Activated T-cell treated with anti-CD3 and anti-CD28 coated beads for 48 hours (primary cell): ENCODE measurements at regions not wholly inside any gene's neighbourhood (a gene's known extent, or its start where the extent isn't known, plus 50 kb on each side); places are given as distances from the start of the nearest gene placed in this dataset.

Source experiments
- DNase-seq: peaks from one replicate; pipeline ENCODE4 v3.0.0-alpha.2; 2020; ENCODE audit warnings: low read depth

GRCh38 chr1:212526111-212526491, 82.5 kb upstream of the ATF3 start:
- DNase-seq = no peak

- no peak for DNase-seq
Measured at GRCh38 chr1:212528501-212528900, 80.1 kb upstream of the ATF3 start.

GRCh38 chr1:212529211-212529741, 79.3 kb upstream of the ATF3 start:
- DNase-seq = no peak

- no peak for DNase-seq
Measured at GRCh38 chr1:212531267-212531666, 77.3 kb upstream of the ATF3 start.

- no peak for DNase-seq
Measured at GRCh38 chr1:212531796-212532195, 76.8 kb upstream of the ATF3 start.

- no peak for DNase-seq
Measured at GRCh38 chr1:212532469-212533147, 76.0 kb upstream of the ATF3 start.

- DNase-seq = no peak
Measured at GRCh38 chr1:212533148-212533517, 75.4 kb upstream of the ATF3 start.

- DNase-seq = no peak
Measured at GRCh38 chr1:212536586-212536985, 72.0 kb upstream of the ATF3 start.

GRCh38 chr1:212537610-212538009, 71.0 kb upstream of the ATF3 start:
- DNase-seq = no peak

GRCh38 chr1:212539737-212540430, 68.7 kb upstream of the ATF3 start:
- no peak for DNase-seq

GRCh38 chr1:212542761-212543187, 65.8 kb upstream of the ATF3 start:
- DNase-seq = no peak

- no peak for DNase-seq
Measured at GRCh38 chr1:212544110-212544509, 64.5 kb upstream of the ATF3 start.

GRCh38 chr1:212545941-212546635, 62.5 kb upstream of the ATF3 start:
- no peak for DNase-seq

GRCh38 chr1:212549503-212550017, 59.0 kb upstream of the ATF3 start:
- DNase-seq = no peak

GRCh38 chr1:212551929-212552328, 56.6 kb upstream of the ATF3 start:
- DNase-seq = no peak

GRCh38 chr1:212553676-212554075, 54.9 kb upstream of the ATF3 start:
- DNase-seq = no peak

GRCh38 chr1:212554401-212554800, 54.2 kb upstream of the ATF3 start:
- DNase-seq = no peak

GRCh38 chr1:212555426-212555825, 53.1 kb upstream of the ATF3 start:
- DNase-seq = no peak

GRCh38 chr1:212556822-212557549, 51.6 kb upstream of the ATF3 start:
- DNase-seq = no peak

GRCh38 chr1:212557739-212558692, 50.5 kb upstream of the ATF3 start:
- no peak for DNase-seq
